CD4-positive, alpha-beta T cell treated with Interleukin-1 beta for 1 hour (primary cell): ENCODE measurements at regions not wholly inside any gene's neighbourhood (a gene's known extent, or its start where the extent isn't known, plus 50 kb on each side); places are given as distances from the start of the nearest gene placed in this dataset.
"Not testable (repeated sequence)": the region's sequence is repeated elsewhere in the genome, so short reads cannot be mapped to it uniquely, and the experiment has no call there.

Experiments used
- DNase-seq, 2 donors: peaks; one replicate each; pipeline ENCODE4 v3.0.0-alpha.2; 2020 to 2022

DNA sequence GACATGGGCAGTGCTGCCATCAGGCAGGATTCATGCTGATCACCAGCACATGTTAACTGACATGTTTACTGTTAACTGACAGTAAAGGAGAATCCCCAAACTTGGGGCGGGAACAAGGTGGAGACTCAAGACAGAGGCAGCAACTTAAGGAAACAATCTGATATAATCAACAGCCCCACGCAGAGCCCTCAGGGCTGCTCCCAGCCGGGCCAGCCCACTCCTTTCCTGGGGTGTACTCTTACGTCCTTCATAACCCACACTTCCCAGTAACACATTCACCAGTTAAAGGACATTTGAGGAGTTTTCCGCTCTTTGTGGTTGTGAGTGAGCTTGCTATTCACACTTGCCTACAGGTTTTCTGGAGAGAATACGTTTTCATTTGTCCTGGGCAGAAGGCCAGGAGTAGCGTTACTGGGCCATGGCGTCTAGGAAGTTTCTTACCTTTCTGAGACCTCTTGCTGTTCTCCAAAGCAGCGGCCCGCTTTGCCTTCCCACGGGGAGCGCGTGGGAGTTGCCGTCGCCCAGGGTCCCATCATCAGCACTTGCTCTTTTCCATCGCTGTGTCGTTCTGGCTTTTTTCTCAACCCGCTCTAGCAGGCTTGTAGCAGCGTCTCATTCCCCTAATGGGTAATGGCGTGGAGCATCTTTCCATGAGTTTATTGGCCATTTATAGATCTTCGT, 56.4 kb downstream of the FOXF2 start:
- DNase-seq: no peak

DNA sequence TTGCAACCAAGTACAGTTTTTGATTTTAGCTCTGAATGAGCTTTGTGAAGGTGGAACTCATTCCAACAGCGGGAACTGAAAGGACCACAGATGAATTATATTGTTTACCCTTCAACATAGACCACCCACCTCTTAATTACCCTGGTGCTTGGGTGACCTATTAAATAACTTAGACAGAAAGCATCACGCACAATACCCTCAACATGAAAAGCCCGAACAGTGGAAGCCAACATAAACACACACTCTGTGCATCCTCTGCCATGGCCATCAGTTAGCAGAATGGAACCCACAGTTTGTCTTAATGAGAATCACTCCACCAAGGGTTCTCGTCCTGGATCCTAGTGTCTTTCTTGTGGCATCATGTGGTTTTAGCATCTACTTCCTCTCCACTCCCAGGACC, 60.5 kb downstream of the FOXF2 start:
- no peak for DNase-seq

GRCh38 chr6:1453024-1453423, 63.6 kb downstream of the FOXF2 start:
- no peak for DNase-seq

DNA sequence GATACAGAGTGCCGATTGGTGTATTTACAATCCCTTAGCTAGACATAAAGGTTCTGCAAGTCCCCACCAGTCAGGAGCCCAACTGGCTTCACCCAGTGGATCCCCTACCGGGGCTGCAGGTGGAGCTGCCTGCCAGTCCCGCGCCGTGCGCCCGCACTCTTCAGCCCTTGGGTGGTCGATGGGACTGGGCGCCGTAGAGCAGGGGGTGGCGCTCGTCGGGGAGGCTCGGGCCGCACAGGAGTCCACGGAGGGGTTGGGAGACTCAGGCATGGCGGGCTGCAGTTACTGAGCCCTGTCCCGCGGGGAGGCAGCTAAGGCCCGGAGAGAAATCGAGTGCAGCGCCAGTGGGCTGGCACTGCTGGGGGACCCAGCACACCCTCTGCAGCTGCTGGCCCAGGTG, 67.4 kb downstream of the FOXF2 start:
- not testable (repeated sequence) for DNase-seq

DNA sequence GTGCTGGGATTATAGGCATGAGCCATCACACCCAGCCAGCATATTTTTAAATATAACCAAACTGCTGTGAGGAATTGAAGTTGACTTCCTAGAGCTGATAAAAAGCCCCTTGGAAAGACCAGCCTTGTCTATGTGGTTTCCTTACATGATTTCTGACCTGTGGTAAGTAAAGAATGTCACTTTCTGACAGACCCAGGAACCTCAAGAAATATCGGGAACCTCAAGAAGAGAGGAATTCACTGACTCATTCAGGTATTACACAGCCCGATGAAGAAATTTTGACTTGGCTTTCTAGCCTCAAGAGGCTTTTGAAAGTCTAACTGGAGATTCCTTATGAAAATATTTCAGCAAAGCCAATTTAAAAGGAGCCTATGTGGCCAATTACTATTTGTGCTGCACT, 71.8 kb downstream of the FOXF2 start:
- no peak for DNase-seq

- no peak for DNase-seq
Measured at GRCh38 chr6:1461736-1462135, 72.4 kb downstream of the FOXF2 start.

DNA sequence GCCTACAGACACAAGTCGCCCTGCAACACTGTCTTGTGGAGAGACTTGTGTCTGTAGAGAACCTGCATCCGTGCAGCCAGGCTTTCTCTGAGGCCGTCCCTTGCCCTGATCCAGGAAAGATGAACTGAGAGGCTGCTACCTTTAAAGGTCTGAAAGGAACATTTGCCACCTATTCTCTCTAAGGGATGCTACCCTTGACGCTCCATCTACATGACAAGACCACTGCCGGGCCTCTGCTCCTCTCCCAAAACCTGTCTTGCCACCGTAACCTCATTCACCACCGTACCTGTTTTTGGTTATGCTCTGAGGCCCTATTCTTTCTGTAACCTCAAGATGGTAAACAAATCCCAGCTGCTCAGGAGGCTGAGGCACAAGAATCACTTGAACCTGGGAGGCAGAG, 73.9 kb downstream of the FOXF2 start:
- no peak for DNase-seq

- no peak for DNase-seq
Measured at GRCh38 chr6:1463751-1464426, 74.5 kb downstream of the FOXF2 start.

DNA sequence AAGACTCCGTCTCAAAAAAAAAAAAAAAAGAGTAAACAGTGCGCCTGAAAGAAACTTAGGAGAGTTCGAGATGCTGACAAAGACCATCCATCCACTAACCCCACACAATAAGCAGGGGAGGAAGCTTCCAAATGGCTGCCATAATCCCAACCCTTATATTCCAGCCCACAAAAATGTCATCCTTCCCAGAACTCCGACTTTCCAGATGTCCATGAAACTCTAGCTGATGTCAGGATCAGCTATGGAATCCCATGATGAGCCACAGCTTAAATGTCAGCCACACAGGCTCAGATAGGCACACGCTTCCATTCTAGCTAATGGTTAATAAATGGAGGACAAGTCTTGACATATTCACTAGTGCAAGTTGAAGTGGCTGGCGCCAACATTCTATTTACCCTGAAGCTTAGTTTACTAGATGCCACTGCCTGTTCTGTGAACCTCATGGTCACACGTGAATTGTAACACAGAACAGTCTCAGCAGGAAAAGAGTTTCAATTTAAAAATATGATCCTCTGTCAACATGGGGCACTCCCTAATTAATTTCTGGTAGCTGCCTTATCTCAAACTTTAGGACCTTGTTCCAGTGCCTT, 75.5 kb downstream of the FOXF2 start:
- no peak for DNase-seq

DNA sequence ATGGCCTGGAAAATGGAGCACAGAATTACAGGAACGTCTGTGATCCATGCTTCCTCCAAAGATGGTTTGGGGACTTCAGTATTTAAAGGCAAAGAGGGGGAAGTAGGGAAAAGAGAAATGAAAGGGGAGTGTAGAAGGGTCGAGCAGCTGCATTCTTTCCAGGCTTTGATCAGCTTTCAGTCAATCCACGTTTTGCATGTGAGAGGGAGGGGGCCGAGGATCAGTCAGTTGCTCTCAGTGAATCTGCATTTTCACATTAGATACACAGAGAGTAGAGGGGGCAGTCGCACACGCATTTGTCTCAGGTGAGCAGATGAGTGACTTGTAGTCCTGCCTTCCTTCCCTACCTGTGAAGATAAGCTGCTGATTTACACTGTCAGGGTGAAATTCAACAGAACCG, 78.8 kb downstream of the FOXF2 start:
- DNase-seq: no peak

- DNase-seq: no peak
Measured at GRCh38 chr6:1470040-1470439, 80.7 kb downstream of the FOXF2 start.

GRCh38 chr6:1472643-1473042, 83.3 kb downstream of the FOXF2 start:
- DNase-seq: no peak

- DNase-seq: no peak
Measured at GRCh38 chr6:1473166-1473565, 83.8 kb downstream of the FOXF2 start.

GRCh38 chr6:1473598-1473997, 84.2 kb downstream of the FOXF2 start:
- no peak for DNase-seq

DNA sequence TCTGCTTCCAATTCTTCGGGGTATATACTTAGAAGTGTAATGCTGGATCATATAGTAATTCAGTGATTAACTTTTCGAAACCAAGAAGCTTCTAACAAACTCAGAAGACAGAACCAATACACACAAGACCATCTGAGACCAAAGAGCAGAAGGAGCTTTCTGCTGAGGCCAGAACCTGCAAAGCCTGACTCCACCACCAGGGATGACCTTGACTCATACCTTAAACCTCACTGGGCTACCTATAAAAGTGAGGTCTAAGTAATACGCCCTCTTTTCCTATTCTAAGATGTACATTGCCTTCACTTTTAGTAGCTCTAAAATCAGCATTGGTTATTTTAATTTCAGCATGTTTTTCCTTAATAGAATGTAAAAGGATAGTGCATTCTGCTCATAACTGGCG, 84.8 kb downstream of the FOXF2 start:
- DNase-seq: no peak

- no peak for DNase-seq
Measured at GRCh38 chr6:1475174-1475573, 85.8 kb downstream of the FOXF2 start.

- no peak for DNase-seq
Measured at GRCh38 chr6:1477432-1478090, 88.2 kb downstream of the FOXF2 start.

DNA sequence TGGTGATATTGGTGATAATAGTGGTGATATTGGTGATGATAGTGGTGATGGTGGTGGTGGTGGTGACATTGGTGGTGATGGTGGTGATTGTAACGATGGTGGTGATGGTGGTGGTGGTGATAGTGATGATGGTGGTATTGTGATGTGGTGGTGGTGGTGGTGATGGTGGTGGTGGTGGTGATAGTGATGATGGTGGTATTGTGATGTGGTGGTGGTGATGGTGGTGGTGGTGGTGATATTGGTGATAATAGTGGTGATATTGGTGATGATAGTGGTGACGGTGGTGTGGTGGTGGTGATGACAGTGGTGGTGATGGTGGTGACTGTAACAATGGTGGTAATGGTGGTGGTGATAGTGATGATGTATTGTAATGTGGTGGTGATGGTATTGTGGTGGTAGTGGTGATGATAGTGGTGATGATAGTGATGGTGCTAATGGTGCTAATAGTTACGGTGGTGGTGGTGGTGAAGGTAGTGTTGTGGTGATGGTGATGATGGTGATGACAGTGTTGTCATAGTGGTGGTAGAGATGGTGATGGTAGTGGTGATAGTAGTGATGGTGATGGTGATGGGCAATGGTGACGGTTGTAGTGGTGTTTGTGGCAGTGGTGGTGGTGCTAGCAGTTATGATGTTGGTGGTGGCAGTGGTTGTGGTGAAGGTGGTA, 88.9 kb downstream of the FOXF2 start:
- not testable (repeated sequence) for DNase-seq

- DNase-seq: no peak
Measured at GRCh38 chr6:1479095-1479494, 89.7 kb downstream of the FOXF2 start.

- no peak for DNase-seq
Measured at GRCh38 chr6:1479601-1480221, 90.3 kb downstream of the FOXF2 start.

DNA sequence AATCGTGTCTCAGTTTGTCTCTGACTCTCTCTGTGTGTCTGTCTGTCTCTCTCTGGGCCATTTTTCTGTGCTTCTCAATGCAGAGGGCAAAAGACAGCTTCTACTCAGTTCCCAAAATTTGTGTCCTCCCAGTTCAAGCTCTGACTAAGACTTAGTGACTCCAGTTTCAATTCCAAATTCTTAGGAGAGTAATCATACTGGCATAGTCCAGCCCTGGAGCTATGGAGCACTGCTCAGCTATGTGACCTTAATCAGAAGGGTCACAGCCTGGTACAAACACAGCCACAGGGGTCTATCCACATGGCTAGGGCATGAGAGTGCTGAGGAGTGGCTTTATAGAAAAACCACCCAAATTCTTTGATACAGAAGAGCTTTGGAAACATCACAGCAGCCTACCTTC, 91.9 kb downstream of the FOXF2 start:
- DNase-seq: no peak

DNA sequence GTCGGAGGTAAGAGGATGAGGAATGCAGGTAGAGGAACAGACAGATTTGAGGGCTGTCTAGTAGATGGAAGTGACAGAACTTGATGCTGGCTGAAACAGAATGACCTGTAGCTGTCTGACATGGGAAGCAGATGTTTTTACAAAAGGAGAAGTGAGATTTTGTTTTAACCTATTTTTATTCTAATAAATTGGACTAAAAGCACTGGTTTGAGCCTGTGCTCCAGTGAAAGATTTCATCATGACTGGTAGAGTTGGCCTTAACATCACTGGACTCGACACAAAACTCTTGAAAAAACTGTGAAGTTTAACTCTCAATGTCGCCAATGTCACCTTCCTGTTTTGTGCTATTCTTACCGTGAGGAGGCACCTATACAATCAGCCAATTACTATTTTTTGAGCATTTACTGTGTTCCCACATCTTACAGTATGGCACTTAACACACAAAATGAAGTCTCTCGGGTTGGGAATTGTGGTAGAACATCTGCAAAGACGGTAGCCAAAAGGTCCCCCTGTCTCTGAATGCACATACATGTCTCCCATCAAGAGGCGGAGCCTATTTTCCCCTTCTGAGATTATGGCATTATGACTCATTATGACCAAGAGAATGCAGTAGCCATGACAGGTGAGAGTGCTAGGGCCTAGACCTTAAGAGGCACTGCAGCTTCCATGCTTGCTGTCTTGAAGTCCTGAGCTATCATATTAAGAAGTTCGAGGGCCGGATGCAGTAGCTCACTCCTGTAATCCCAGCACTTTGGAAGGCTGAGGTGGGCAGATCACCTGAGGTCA, 93.2 kb downstream of the FOXF2 start:
- no peak for DNase-seq
